ENCODE measurements at regions not wholly inside any gene's neighbourhood (a gene's known extent, or its start where the extent isn't known, plus 50 kb on each side); places are given as distances from the start of the nearest gene placed in this dataset.

DNA sequence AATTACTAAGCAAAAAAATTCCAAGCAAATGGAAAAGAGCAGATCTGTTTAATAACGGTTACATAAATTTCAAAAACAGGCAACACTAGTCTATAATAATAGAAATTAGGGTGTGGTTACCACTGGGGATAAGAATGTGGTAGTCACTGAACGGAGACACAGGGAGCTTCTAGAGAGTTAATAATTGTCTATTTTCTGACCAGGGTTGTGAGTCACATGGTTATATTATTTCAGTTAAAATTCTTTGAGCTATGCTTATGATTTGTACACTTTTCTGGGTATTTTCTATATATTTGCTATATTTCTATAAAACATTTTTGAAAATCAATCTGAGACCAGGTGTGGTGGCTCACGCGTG, 433.9 kb upstream of the MAF start:
- no peak overlapping the region for H3K4me3 ChIP-seq
- no peak for DNase-seq

DNA sequence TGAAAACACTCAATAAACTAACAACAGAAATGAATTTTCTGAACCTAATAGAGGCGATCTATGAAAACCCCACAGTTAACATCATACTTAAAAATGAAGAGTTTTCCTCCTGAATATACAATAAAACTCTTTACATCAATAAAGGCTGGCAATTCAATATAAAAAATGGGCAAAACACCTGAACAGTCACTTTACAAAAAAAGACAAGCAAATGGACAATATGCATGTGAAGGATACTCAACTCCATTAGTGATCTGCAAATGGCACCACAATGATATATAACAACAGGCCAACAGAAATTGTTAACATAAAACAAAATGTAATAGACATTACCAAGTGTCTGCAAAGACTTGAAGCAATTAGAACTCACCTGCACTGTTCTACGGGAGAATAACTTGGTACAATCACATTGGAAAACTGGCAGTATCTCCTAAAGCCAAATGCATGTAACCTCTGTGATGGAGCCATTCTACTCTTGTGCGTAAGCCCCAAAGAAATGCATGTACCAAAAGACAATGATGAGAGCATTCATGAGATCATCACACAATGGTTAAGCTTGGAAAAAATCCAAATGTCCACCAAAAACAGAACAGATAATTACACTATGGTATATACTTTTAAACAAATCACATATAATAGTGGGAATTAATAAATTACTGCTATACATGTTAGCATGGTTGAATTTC, 433.4 kb upstream of the MAF start:
- Histone ChIP-seq H3K27ac (no peak overlapping the region), H3K36me3 (no peaks in the 10 kb centered on the region), H3K9me3 (replicated peaks) (no peaks in the 10 kb centered on the region), H3K27me3 (no peaks in the 10 kb centered on the region), H3K4me1 (no peaks in the 10 kb centered on the region), H3K4me3 (no peak overlapping the region)
- no peak for DNase-seq

More for the DNA sequence above, 433.9 kb upstream of the MAF start:
- Histone ChIP-seq H3K36me3 (no peaks in the 10 kb centered on the region), H3K4me1 (no peaks in the 10 kb centered on the region), H3K27ac (no peak overlapping the region), H3K9me3 (replicated peaks) (no peaks in the 10 kb centered on the region), H3K27me3 (no peaks in the 10 kb centered on the region)

DNA sequence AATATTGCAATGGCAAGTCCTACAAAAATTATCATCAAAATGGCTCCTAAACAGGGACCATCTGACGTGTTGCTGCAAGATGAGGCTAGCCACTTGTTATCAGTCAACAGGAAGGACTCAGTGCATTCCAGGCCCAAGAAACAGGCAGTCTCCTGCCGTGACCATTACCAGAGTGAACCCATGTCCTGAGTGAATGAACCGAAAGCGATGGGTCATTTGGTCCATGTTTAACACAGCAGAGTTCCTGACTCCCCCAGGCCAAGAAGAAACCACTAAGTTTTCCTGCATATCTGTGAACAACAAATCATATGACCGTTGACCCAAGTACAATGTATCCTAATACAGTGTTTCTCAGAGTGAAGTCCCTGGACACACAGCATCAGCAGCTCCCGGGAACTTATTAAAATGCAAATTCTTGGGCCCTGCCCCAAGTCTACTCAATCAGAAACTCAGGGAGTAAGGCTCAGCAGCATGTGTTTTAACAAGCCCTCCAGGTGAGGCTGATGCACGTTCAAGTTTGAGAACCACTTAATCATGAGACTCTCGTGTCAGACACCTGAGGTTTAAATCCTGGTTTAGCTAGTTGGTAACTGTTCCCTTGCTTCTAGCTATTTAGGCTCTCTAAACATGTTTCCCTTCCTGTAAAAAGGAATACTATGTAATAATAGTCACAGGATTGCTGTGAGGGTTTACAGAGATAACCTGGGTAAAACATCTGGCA, 429.4 kb upstream of the MAF start:
- H3K36me3 ChIP-seq, result no peaks in the 10 kb centered on the region
- H3K27ac ChIP-seq, result no peak overlapping the region
- no peak for DNase-seq
- no peak overlapping the region for H3K4me3 ChIP-seq
- H3K9me3 ChIP-seq (replicated peaks), result no peaks in the 10 kb centered on the region
- no peaks in the 10 kb centered on the region for H3K27me3 ChIP-seq
- H3K4me1 ChIP-seq, result peaks cover 5% of the 10 kb centered on the region; the same call in 1 of the 2 replicates

DNA sequence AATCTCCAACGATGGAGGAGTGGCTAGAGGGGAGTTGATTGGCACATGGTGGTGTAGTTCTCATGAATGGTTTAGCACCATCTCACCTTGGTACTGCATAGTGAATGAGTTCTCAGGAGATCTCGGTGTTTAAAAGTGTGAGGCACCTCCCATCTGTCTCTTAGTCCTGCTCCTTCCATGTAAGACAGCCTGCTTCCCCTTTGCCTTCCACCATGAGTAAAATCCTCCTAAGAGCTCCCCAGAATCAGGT, 428.8 kb upstream of the MAF start:
- no peaks in the 10 kb centered on the region for H3K27me3 ChIP-seq

DNA sequence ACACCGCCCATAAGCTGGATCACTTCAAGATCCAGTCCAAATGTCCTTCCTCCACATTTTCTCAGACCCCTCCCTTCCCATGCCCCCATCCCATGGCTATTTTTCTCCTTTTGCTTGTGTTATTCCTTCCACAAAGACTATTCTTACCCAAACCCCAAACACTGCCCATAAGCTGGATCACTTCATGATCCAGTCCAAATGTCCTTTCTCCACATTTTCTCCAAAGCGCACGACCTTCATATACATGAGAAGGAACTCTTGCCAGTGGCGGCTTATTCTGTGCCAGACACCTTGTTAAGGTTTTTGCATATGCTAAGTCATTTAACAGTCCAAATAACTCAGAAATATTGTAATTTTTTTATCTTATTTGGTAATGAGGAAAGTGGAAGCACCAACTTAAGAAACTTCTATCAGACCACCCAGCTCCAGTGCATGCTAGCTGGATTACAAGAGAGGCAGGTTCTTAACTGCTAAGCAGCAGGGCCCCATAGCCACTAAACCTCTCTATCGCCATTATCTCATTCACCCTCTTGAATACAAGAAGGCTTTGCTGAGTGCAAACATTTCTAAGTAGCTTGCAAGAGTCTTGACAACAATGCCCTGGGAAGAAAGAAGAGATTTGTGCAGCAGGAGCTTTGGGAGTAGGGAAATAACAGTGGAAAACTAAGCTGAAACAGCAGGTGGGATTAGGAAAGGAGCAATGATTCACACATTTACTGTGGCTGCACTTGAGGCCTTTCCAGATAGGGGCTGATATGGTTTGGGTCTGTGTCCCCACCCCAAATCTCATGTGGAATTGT, 428.2 kb upstream of the MAF start:
- Histone ChIP-seq H3K4me3 (no peak overlapping the region), H3K27ac (no peak overlapping the region), H3K27me3 (no peaks in the 10 kb centered on the region), H3K9me3 (replicated peaks) (no peaks in the 10 kb centered on the region), H3K4me1 (peaks cover 5% of the 10 kb centered on the region; the same call in 1 of the 2 replicates), H3K36me3 (no peaks in the 10 kb centered on the region)
- DNase-seq, result no peak

More for the DNA sequence above, 428.8 kb upstream of the MAF start:
- Histone ChIP-seq H3K36me3 (no peaks in the 10 kb centered on the region), H3K27ac (no peak overlapping the region), H3K4me3 (no peak overlapping the region), H3K4me1 (peaks cover 5% of the 10 kb centered on the region; the same call in 1 of the 2 replicates), H3K9me3 (replicated peaks) (no peaks in the 10 kb centered on the region)
- no peak for DNase-seq

DNA sequence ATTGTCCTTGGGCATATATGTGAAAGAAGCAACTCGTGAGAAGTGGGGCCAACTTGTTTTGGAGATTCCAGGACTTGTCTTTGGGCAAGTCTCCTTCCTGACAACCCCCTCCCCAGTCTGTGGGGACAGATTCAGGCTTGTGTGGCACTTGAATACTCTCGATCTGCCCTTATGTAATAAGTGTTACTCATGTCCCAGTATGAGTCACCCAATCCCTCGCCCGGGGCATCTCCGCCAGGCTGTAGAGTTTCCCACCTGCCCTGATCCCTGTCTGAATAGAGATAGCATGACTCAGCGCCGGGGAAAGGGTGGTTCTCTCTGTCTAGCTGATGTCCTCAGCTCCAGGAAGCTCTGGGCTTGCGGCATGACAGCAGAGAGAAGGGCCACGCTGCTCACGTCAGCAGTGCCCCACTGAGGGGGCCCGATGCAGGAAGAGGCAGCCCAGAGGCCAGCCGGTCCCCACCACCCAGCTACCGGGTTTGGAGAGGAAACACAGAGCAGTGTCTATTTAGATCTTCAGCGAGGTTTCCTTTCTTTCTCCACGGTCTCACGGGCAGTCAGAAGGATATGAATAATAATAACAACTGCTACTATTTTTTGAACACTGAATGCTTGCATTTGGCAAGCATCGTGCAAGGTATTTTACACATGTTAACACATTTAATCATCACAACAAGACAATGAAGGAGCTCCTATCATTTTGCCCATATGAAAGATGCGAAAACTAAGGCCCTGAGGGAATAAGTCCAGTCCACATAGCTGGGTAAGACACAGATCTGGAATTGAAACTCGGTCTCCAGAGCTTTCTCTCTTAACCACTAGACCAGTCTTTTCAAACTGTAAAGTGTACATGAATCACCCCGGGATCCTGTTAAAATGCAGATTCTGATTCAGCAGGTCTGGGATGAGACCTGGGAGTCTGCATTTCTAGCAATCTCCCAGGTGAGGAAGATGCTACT, 426.7 kb upstream of the MAF start:
- Histone ChIP-seq H3K4me1 (peaks cover 5% of the 10 kb centered on the region; the same call in 1 of the 2 replicates), H3K4me3 (peak overlapping the region; percentile 23; the same call in 1 of the 2 replicates), H3K27ac (peak overlapping the region; percentile 71), H3K36me3 (no peaks in the 10 kb centered on the region), H3K9me3 (replicated peaks) (no peaks in the 10 kb centered on the region), H3K27me3 (no peaks in the 10 kb centered on the region)
- DNase-seq, result peak; percentile 85

DNA sequence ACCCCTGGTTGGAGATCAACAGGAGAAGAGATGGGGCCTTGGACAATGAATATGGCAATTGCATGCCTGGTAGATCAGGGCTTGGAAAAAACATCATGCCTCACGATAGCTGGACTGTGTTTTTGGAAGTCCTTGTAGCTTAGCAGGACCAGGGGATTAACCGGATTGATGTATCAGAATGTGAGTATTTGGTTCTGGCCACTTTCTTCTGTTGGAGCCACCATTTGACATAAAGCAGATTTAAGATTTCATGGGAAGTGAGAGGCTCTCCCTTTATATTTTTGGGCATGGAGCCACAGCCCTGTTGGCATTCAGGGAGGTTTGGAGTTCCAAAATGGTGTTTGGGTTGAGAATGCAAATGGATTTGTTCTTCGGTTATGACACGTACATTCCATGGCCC, 424.7 kb upstream of the MAF start:
- no peak overlapping the region for H3K27ac ChIP-seq
- no peak overlapping the region for H3K4me3 ChIP-seq
- no peaks in the 10 kb centered on the region for H3K27me3 ChIP-seq
- no peak for DNase-seq
- no peaks in the 10 kb centered on the region for H3K9me3 ChIP-seq (replicated peaks)
- H3K36me3 ChIP-seq, result no peaks in the 10 kb centered on the region
- H3K4me1 ChIP-seq, result peaks cover 5% of the 10 kb centered on the region; the same call in 1 of the 2 replicates

DNA sequence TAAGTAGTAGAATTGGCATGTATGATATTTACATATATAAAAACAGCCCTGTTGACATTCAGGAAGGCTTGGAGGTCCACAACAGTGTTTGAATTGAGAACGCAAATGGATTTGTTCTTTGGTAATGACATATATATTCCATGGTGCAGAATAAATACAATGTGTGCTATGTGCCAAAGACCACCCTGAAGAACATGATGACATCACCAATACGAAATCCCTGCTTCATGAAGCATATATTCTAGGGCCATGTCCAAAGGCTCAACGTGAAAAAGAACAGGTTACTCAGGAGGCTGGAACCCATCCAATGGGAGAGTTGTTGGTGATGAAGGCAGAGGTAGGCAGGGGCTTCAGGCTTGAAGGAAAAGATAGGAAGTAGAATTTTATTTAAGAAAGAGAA, 423.9 kb upstream of the MAF start:
- Histone ChIP-seq H3K27me3 (no peaks in the 10 kb centered on the region), H3K9me3 (replicated peaks) (no peaks in the 10 kb centered on the region), H3K4me1 (peaks cover 5% of the 10 kb centered on the region; the same call in 1 of the 2 replicates), H3K27ac (no peak overlapping the region), H3K4me3 (no peak overlapping the region), H3K36me3 (no peaks in the 10 kb centered on the region)
- DNase-seq, result no peak

DNA sequence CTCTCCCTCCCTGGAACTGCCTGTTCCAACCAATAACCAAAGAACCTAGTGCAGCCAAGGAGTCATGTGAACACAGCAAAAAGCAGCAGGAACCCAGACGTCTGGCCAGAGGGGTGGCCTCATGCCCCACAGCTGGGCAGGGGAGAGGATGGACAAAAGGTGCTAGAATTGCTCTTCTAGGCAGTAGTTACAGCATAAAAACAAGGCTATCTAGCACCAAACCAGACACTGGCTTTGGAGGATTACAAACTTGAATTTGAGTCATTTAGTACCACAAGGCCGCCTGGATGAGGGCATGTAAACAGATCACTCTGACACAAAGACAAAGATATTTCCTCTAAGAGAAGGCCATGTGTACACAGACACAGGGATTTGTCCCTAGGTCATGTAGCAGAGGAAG, 423.3 kb upstream of the MAF start:
- Histone ChIP-seq H3K27me3 (no peaks in the 10 kb centered on the region), H3K36me3 (no peaks in the 10 kb centered on the region), H3K9me3 (replicated peaks) (no peaks in the 10 kb centered on the region), H3K4me1 (peaks cover 5% of the 10 kb centered on the region; the same call in 1 of the 2 replicates), H3K4me3 (no peak overlapping the region), H3K27ac (no peak overlapping the region)
- DNase-seq, result peak in 1 of 2 experiments; percentile 4

DNA sequence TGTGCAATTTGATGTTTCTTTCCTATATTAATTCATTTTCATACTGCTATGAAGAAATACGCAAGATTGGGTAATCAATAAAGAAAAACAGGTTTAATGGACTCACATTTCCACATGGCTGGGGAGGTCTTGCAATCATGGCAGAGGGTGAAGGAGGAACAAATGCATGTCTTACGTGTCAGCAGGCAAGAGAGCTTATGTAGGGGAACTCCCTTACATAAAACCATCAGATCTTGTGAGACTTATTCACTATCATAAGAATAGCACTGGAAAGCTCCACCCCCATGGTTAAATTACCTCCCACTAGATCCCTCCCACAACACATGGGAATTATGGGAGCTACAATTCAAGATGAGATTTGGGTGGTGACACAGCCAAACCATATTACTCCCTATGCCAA, 418.9 kb upstream of the MAF start:
- no peaks in the 10 kb centered on the region for H3K27me3 ChIP-seq
- H3K27ac ChIP-seq, result no peak overlapping the region
- H3K36me3 ChIP-seq, result no peaks in the 10 kb centered on the region
- H3K4me1 ChIP-seq, result no peaks in the 10 kb centered on the region
- no peak overlapping the region for H3K4me3 ChIP-seq
- no peaks in the 10 kb centered on the region for H3K9me3 ChIP-seq (replicated peaks)
- DNase-seq, result no peak

DNA sequence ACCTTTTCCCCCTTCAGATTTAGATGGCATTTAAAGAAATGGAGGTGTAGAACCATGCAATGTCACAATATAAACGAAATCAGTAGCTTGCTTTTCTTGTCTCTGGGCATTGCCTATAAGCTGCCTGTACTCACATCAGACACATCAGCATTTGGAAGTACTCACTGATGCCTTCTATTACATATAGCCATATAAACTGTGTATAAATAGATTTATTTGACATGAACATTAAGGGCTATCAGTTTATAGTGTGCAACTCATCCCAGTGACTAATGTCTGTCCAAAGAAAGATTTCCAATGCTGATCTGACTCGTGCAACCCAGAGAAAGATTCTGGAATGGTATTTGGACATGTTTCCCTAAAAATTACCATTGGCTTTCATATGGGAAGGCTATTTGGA, 417.9 kb upstream of the MAF start:
- no peaks in the 10 kb centered on the region for H3K27me3 ChIP-seq
- no peaks in the 10 kb centered on the region for H3K4me1 ChIP-seq
- DNase-seq, result no peak
- no peaks in the 10 kb centered on the region for H3K36me3 ChIP-seq
- H3K27ac ChIP-seq, result no peak overlapping the region
- no peaks in the 10 kb centered on the region for H3K9me3 ChIP-seq (replicated peaks)
- no peak overlapping the region for H3K4me3 ChIP-seq

DNA sequence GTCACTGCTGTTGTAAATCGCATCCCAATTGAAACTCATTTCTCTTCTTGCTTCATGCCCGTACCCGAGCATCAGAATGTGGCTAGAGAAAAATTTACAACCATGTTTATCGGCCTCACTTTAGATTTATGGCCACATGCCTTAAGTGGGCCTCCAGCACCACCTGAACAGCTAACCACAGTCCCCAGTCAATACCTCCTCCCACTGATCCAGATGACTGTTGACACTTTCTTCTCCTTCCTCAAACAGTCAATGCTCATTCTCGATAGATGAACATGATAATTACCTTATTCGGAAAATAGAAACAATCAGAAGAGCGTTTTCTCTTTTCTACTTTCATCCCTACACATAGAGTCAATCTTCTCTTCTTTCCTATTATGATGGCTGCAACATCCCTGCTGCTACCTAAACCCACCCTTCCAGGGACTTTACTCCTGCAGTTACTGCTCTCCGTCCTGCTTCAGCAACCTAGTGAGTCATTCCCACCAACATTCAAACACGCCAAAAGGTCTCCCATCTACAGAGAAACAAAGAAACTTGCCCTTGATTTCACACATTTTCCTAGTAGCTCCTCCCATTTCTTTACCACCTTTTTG, 416.3 kb upstream of the MAF start:
- no peaks in the 10 kb centered on the region for H3K36me3 ChIP-seq
- no peaks in the 10 kb centered on the region for H3K27me3 ChIP-seq
- H3K4me3 ChIP-seq, result no peak overlapping the region
- H3K27ac ChIP-seq, result no peak overlapping the region
- no peaks in the 10 kb centered on the region for H3K9me3 ChIP-seq (replicated peaks)
- no peaks in the 10 kb centered on the region for H3K4me1 ChIP-seq
- no peak for DNase-seq

DNA sequence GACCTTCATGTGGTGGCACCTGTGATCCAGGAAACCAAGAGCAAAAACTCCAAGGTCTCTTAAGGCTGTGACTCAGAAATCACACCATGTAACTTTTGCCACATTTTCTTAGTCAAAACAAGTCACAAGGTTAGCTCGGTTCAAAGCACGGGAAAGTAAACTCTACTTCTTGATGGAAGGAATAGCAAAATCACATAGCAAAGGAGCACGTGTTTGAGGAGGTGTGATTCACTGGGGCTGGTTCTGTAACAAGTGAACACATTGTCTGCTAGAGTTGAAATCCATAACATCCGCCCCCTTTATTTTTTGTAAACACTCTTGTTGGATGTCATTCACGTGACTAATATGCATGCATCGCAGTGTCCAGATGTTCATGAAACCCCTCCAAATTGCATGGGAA, 415.0 kb upstream of the MAF start:
- Histone ChIP-seq H3K36me3 (no peaks in the 10 kb centered on the region), H3K9me3 (replicated peaks) (no peaks in the 10 kb centered on the region), H3K27me3 (no peaks in the 10 kb centered on the region), H3K4me1 (no peaks in the 10 kb centered on the region), H3K4me3 (no peak overlapping the region), H3K27ac (no peak overlapping the region)
- no peak for DNase-seq

DNA sequence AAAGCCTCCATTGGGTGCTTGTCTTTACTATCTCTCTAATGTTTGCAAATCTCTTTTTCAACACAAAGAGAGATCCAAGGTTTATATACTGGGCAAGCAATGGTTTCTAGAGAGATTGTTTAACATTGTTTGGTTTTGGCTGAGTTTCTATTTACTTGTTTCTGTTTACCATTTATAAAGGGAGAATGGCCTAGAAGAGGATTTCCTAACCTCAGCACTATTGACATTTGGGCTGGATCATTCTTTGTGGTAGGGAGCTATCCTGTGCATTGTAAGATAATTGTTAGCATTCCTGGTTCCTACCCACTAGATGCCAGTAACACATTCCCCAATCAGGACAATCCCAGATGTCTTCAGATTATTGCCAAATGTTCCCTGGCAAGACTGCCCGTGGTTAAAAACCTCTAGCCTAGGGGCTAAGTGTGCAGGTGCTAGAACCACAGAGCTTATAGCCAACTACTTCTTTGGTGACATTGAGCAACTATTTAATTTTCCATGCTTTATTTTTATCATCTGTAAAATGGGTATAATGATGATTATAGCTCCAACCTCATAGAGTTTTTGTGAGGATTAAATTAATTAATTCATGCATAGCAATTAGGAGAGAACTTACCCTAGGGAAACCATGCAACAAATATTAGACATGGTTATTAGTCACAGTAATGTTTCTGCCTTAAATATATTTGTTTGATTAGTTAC, 413.9 kb upstream of the MAF start:
- Histone ChIP-seq H3K4me3 (no peak overlapping the region), H3K4me1 (no peaks in the 10 kb centered on the region), H3K36me3 (no peaks in the 10 kb centered on the region), H3K27me3 (no peaks in the 10 kb centered on the region), H3K9me3 (replicated peaks) (no peaks in the 10 kb centered on the region), H3K27ac (no peak overlapping the region)
- no peak for DNase-seq

Data from SJCRH30 (cell line).